WTC11 (cell line): ENCODE measurements at regions not wholly inside any gene's neighbourhood (a gene's known extent, or its start where the extent isn't known, plus 50 kb on each side); places are given as distances from the start of the nearest gene placed in this dataset.
A peak's percentile ranks its signal among the peaks of the same experiment; 100 is the strongest.
"Not testable (repeated sequence)": the region's sequence is repeated elsewhere in the genome, so short reads cannot be mapped to it uniquely, and the experiment has no call there.

Experiments
- ATAC-seq: fragments of 200-7000 bp; cut with Tn5 transposase; 2 replicates; pipeline ENCODE4 v1.10.0; 2021; ENCODE audit warnings: mild to moderate bottlenecking, moderate library complexity
- CTCF ChIA-PET: fragments of 300-600 bp; sonication (Branson Sonifier 250); formaldehyde crosslinking; loops from one replicate; lab custom pipeline; 2021; ENCODE audit warnings: antibody characterized with exemption; lab: Charles Lee
- POLR2A ChIA-PET: fragments of 350-600 bp; sonication (Branson Sonifier 250); formaldehyde crosslinking; loops from one replicate; lab custom pipeline; 2021; ENCODE audit warnings: antibody characterized with exemption; lab: Charles Lee
- DNase-seq: peaks from one replicate; pipeline ENCODE4 v3.0.0; 2021; ENCODE audit warnings: low spot score
- H3K27ac Mint-ChIP-seq: 2 replicates; pipeline ENCODE4 v1.8.0; 2021; ENCODE audit warnings: mixed read lengths
- H3K27me3 Mint-ChIP-seq: 2 replicates; pipeline ENCODE4 v1.8.0; 2021; ENCODE audit warnings: low read depth, mild to moderate bottlenecking, moderate library complexity, mixed read lengths
- H3K36me3 Mint-ChIP-seq: 2 replicates; pipeline ENCODE4 v1.8.0; 2021; ENCODE audit warnings: mixed read lengths
- H3K4me1 Mint-ChIP-seq: 2 replicates; pipeline ENCODE4 v1.8.0; 2022; ENCODE audit warnings: mixed read lengths
- H3K4me3 Mint-ChIP-seq: 2 replicates; pipeline ENCODE4 v1.8.0; 2021; ENCODE audit warnings: mild to moderate bottlenecking, moderate library complexity, mixed read lengths
- H3K9me3 Mint-ChIP-seq: 2 replicates; pipeline ENCODE4 v1.8.0; 2021; ENCODE audit warnings: mixed read lengths
- E2F1 ChIP-seq: sonication (generic); formaldehyde crosslinking; IDR thresholded peaks from 2 replicates; pipeline ENCODE4 v1.8.0; 2022; ENCODE audit warnings: mild to moderate bottlenecking, missing genetic modification reagents
- EMX1 ChIP-seq: fragments of 250-450 bp; sonication (Bioruptor Pico); IDR thresholded peaks from 2 replicates; pipeline ENCODE4 v1.8.0; 2021; ENCODE audit warnings: mild to moderate bottlenecking
- ETV6 ChIP-seq: sonication (generic); formaldehyde crosslinking; IDR thresholded peaks from 2 replicates; pipeline ENCODE4 v1.8.1; 2022; ENCODE audit warnings: mild to moderate bottlenecking, missing genetic modification reagents
- FOXP1 ChIP-seq: sonication (generic); formaldehyde crosslinking; IDR thresholded peaks from 2 replicates; pipeline ENCODE4 v1.8.0; 2022; ENCODE audit warnings: missing genetic modification reagents, mild to moderate bottlenecking, moderate library complexity, borderline replicate concordance
- GABPB1 ChIP-seq: sonication (generic); formaldehyde crosslinking; IDR thresholded peaks from 2 replicates; pipeline ENCODE4 v1.8.1; 2023; ENCODE audit warnings: mild to moderate bottlenecking, missing genetic modification reagents
- GRHL2 ChIP-seq: fragments of 250-450 bp; sonication (Bioruptor Pico); IDR thresholded peaks from 2 replicates; pipeline ENCODE4 v1.8.0; 2022; ENCODE audit warnings: mild to moderate bottlenecking, moderate library complexity; ENCODE audit not compliant: insufficient replicate concordance, severe bottlenecking
- JUN ChIP-seq: sonication (generic); formaldehyde crosslinking; IDR thresholded peaks from 2 replicates; pipeline ENCODE4 v1.8.0; 2023; ENCODE audit warnings: mild to moderate bottlenecking, missing genetic modification reagents
- KAT7 ChIP-seq: sonication (generic); formaldehyde crosslinking; IDR thresholded peaks from 2 replicates; pipeline ENCODE4 v1.8.1; 2023; ENCODE audit warnings: missing genetic modification reagents, mild to moderate bottlenecking, borderline replicate concordance
- MXD4 ChIP-seq: fragments of 250-450 bp; sonication (Bioruptor Pico); IDR thresholded peaks from 2 replicates; pipeline ENCODE4 v1.8.0; 2021; ENCODE audit warnings: mild to moderate bottlenecking, moderate library complexity, borderline replicate concordance
- NFYB ChIP-seq: sonication (generic); formaldehyde crosslinking; conservative IDR thresholded peaks from 2 replicates; pipeline ENCODE4 v1.8.0; 2022; ENCODE audit warnings: low read depth, missing genetic modification reagents
- NR1H2 ChIP-seq: sonication (generic); formaldehyde crosslinking; IDR thresholded peaks from 2 replicates; pipeline ENCODE4 v1.9.0; 2021; ENCODE audit warnings: mild to moderate bottlenecking, moderate library complexity, missing genetic modification reagents
- PRDM15 ChIP-seq: sonication (generic); formaldehyde crosslinking; IDR thresholded peaks from 2 replicates; pipeline ENCODE4 v1.8.0; 2022; ENCODE audit warnings: missing genetic modification reagents
- RORB ChIP-seq: fragments of 250-450 bp; sonication (Bioruptor Pico); IDR thresholded peaks from 2 replicates; pipeline ENCODE4 v1.9.0; 2021; ENCODE audit warnings: mild to moderate bottlenecking
- TEAD1 ChIP-seq: sonication (generic); formaldehyde crosslinking; IDR thresholded peaks from 2 replicates; pipeline ENCODE4 v1.8.0; 2022; ENCODE audit warnings: mild to moderate bottlenecking, missing genetic modification reagents
- ZBTB21 ChIP-seq: sonication (generic); formaldehyde crosslinking; IDR thresholded peaks from 2 replicates; pipeline ENCODE4 v1.8.1; 2023; ENCODE audit warnings: mild to moderate bottlenecking, missing genetic modification reagents, borderline replicate concordance
- ZNF121 ChIP-seq: sonication (generic); formaldehyde crosslinking; IDR thresholded peaks from 2 replicates; pipeline ENCODE4 v1.8.0; 2023; ENCODE audit warnings: missing genetic modification reagents
- TF ChIP-seq, protein P1 (sequence below): sonication (generic); formaldehyde crosslinking; IDR thresholded peaks from 2 replicates; pipeline ENCODE4 v1.8.1; 2023; ENCODE audit warnings: mild to moderate bottlenecking, missing genetic modification reagents
- TF ChIP-seq, protein P2 (sequence below): fragments of 250-450 bp; sonication (Bioruptor Pico); IDR thresholded peaks from 2 replicates; pipeline ENCODE4 v2.1.2; 2022; ENCODE audit warnings: mild to moderate bottlenecking, moderate library complexity
- TF ChIP-seq, protein P3 (sequence below): fragments of 250-450 bp; sonication (Bioruptor Pico); IDR thresholded peaks from 2 replicates; pipeline ENCODE4 v1.9.0; 2021; ENCODE audit warnings: moderate library complexity, mild to moderate bottlenecking, inconsistent platforms, borderline replicate concordance

- peak; percentile 40; the same call in 1 of the 2 replicates for TF ChIP-seq TEAD1
- TF ChIP-seq, all 79 proteins: peak for 1; not testable (repeated sequence) for 78
- ATAC-seq, H3K4me3 Mint-ChIP-seq, H3K27me3 Mint-ChIP-seq, CTCF ChIA-PET, POLR2A ChIA-PET, DNase-seq: not testable (repeated sequence)
- peaks cover 24% of the 10 kb centered on the region for H3K9me3 Mint-ChIP-seq
- H3K36me3 Mint-ChIP-seq = peaks cover 16% of the 10 kb centered on the region
- peaks cover 46% of the 10 kb centered on the region for H3K4me1 Mint-ChIP-seq
- H3K27ac Mint-ChIP-seq = peak overlapping the region; percentile 45; the same call in 1 of the 2 replicates
These were observed 712.7 kb upstream of the PABPC4L start for GRCh38 chr4:134914250-134914649.

- ATAC-seq = peak; percentile 51
- Mint-ChIP-seq H3K27ac (peak overlapping the region; percentile 97), H3K4me3 (peak overlapping the region; percentile 48), H3K9me3 (peaks cover 11% of the 10 kb centered on the region), H3K27me3 (no peaks in the 10 kb centered on the region), H3K36me3 (peaks cover 5% of the 10 kb centered on the region), H3K4me1 (peaks cover 47% of the 10 kb centered on the region)
- ChIA-PET POLR2A (no interaction called here), CTCF (no interaction called here)
- TF ChIP-seq FOXP1 (CRISPR knock-in tag) = no peak
- no peak for TF ChIP-seq ETV6 (CRISPR knock-in tag)
- no peak for TF ChIP-seq JUN (CRISPR knock-in tag)
- TF ChIP-seq EMX1 = no peak
- no peak for TF ChIP-seq NR1H2
- TF ChIP-seq, protein P1, sequence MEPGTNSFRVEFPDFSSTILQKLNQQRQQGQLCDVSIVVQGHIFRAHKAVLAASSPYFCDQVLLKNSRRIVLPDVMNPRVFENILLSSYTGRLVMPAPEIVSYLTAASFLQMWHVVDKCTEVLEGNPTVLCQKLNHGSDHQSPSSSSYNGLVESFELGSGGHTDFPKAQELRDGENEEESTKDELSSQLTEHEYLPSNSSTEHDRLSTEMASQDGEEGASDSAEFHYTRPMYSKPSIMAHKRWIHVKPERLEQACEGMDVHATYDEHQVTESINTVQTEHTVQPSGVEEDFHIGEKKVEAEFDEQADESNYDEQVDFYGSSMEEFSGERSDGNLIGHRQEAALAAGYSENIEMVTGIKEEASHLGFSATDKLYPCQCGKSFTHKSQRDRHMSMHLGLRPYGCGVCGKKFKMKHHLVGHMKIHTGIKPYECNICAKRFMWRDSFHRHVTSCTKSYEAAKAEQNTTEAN = no peak
- no peak for TF ChIP-seq PRDM15 (CRISPR knock-in tag)
- TF ChIP-seq, protein P2, sequence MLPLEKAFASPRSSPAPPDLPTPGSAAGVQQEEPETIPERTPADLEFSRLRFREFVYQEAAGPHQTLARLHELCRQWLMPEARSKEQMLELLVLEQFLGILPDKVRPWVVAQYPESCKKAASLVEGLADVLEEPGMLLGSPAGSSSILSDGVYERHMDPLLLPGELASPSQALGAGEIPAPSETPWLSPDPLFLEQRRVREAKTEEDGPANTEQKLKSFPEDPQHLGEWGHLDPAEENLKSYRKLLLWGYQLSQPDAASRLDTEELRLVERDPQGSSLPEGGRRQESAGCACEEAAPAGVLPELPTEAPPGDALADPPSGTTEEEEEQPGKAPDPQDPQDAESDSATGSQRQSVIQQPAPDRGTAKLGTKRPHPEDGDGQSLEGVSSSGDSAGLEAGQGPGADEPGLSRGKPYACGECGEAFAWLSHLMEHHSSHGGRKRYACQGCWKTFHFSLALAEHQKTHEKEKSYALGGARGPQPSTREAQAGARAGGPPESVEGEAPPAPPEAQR (CRISPR knock-in tag) = no peak
- TF ChIP-seq ZNF121 (CRISPR knock-in tag) = no peak
- no peak for TF ChIP-seq GABPB1 (CRISPR knock-in tag)
- no peak for TF ChIP-seq NFYB (CRISPR knock-in tag)
- no peak for TF ChIP-seq KAT7 (CRISPR knock-in tag)
- TF ChIP-seq RORB (CRISPR knock-in tag) = no peak
- TF ChIP-seq, protein P3, sequence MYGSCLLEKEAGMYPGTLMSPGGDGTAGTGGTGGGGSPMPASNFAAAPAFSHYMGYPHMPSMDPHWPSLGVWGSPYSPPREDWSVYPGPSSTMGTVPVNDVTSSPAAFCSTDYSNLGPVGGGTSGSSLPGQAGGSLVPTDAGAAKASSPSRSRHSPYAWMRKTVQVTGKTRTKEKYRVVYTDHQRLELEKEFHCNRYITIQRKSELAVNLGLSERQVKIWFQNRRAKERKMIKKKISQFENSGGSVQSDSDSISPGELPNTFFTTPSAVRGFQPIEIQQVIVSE (CRISPR knock-in tag) = no peak
- TF ChIP-seq MXD4 = no peak
- no peak for TF ChIP-seq ZBTB21 (CRISPR knock-in tag)
- no peak for TF ChIP-seq GRHL2 (CRISPR knock-in tag)
- TF ChIP-seq E2F1 (CRISPR knock-in tag) = no peak
- no peak for DNase-seq
These were observed 710.4 kb upstream of the PABPC4L start for GRCh38 chr4:134911941-134912340.
